GM11168 (cell line): ENCODE measurements at regions not wholly inside any gene's neighbourhood (a gene's known extent, or its start where the extent isn't known, plus 50 kb on each side); places are given as distances from the start of the nearest gene placed in this dataset.
"Not testable (repeated sequence)": the region's sequence is repeated elsewhere in the genome, so short reads cannot be mapped to it uniquely, and the experiment has no call there.

Experiments used
- in situ Hi-C: fragments of 300-500 bp; cut with MboI; formaldehyde crosslinking; loops from one replicate; pipeline ENCODE4 v1.12.0; 2022; ENCODE audit warnings: low sequenced_read_pairs; ENCODE audit not compliant: unreplicated experiment

DNA sequence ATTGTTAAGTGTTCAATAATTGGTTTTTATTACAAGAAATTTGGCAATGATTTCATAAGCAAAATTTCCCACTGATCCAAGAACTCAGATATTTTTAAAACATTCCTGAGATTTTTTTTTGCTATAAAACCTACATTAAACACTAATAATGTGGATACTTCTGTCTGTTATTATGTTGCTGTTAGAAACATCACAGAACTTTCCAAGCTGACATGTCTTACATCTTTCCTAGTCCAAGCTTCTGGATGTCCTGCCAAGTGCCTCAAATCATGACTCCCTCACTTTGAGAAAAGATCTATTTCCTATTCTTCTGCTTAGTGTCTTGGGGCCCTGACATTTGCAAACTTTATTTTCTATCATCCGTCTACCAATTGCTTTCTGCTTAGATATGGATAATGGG is 110.8 kb downstream of the RFPL4B start:
- in situ Hi-C loops, result no loop called here

DNA sequence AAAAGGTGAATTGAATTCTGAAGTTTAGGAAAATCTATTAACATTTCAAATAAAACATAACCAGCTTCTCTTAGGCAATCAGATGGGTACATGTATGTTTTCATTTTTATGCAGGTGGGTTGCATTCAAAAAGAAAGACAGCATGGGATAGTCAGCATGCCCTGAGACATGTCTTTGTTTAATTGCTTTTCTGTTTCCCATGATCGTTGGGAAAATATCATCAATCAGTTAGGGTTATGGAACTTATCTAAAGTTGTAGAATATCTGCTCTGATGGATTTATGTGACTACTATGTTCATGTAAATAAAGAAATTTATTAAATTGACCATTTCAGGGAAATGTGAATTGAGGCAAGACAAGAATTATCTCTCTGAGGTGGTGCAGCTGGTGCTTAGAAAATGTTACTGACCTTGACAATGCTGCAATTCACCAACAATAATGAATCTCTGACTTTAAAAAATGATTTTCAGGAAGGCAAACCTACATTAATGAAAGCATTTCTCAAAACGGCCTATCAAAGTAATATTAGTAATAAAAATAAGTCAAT is 112.7 kb downstream of the RFPL4B start:
- in situ Hi-C loops, result no loop called here

DNA sequence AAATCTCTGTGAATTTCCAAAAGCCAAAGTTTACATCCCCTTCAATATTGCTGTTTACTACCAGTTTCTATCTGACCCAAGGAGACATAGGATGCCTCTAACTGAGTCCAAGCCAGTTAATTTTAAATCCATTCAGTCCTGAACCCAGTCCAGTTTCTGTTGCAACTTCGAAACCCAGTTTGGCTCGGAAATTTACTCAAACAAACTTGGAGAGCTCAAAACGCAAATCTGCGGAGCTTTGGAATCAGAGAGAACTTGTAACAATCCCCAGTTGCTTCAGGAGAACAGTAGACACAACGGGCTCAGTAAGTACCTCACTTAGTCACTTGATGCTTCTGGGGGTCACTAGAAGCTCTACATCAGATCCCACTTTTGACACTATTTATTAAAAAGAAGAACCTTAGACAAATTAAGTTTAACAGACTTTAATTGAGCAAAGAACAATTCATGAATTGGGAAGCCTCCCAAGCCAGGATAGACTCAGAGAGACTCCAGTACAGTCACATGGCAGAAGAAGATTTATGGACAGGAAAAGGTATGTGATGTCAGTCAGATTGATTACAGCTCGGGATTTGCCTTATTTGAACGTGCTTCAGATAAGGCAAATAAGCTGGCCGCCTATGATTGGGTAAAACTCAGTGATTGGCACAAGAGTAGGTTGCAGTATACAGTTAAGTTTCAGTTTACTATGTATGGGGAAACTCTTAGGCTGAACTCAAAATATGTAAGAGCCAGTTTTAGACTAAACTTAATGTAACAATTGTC is 118.0 kb downstream of the RFPL4B start:
- in situ Hi-C loops, result no loop called here

DNA sequence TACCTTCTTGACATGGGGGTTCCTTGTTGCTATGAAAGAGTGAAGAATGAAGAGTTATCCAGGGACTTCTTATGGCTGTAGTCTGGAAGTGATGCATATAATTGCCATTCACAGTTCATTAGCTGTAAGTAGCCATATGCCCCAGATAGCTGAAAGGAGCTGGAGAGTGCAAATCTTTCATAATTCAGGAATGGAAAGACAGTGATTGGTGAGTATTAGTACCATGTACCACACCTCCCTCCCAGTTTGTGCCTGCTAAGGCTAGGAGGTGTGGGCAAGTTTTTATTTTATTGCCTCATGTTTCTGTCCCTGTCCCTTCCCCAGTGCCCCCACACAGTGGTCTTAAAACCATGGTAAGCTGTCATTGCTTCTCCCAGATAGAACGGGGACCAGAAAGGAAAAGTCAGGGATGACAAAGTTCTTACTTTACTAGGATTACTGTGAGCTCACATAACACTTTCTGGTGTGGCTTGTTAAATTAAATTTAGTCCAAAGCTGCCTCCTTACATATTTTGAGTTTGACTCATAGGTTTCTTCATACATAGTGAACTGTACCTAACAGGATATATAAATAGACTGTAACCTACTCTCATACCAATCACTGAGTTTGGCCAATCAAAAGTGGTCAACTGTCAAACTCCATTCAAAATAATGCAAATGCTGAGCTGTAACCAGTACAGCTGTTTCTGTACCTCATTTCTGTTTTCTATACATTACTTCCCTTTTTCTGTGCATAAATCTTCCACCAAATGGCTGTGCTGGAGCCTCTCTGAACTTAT is 119.4 kb downstream of the RFPL4B start:
- in situ Hi-C loops, result no loop called here

DNA sequence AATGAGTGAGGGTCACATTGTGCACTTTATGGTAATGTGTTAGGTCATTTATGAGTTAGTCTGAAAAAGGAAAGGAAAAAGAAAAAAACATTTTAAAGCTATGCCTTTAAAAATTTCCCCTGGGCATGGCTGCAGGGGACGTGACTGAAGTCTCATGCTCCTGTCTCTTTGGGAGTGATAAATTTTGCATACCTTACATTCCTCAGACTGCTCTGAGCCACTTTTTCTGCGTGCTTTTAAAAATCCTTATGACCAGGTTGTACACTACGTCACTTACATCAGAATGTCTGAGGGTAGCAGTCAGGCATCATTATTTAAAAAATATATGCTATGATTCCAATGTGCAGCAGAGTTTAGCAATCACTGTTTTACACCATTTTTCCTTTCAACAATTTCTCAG is 121.2 kb downstream of the RFPL4B start:
- in situ Hi-C loops, result no loop called here

DNA sequence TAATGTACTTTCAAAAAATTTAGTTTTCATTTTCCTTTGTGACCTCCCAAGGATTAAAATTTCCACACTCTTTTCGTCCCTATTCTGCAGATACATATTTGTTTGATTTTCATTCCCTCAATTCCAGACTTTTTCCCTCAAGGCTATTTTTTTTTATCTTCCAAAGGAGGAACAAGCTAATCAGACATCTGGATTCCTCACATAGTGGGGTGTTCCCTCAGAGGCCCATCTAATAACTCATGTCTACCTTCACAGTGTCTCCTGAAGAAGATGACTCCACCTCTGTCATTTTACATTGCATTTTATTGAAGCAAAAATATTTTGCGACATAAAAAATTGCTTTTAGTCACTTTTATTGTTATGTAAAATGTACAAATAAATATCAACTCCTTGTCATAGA is 122.2 kb downstream of the RFPL4B start:
- in situ Hi-C loops, result no loop called here

DNA sequence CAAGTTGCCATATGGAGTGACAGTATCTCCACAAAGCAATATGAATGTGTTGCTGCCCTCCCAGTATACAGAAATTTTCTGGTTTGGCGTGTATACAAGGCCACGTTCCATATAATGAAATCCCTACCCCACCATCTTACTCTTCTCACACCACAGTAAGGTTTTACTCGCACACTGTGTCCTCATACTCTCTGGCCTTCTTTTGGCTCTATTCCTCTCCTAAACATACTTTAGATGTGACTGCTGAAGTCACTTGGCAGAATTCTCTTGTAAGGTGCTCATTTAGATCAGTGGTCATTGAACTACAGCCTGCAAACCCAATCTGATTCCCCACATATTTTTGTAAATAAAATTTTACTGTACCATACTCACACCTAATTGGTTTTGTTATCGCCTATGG is 123.2 kb downstream of the RFPL4B start:
- in situ Hi-C loops, result no loop called here

DNA sequence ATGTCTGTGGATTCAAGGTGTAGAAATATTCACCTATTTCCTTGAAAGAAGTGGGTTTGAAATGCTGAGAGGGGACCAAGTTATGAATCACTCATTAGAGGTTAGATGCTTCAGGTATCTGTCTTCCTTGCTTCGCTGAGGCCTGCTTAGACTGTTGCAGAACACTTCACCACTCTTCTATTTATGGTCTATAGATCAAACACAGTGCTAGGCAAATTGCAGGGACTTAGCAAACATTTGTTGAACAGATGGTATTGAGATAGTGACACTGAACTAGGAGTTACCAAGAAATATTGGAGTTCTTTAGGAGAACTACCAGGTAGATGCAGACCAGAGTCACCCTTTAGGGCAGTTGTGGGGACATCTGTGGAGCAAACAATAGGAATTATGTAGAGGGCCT is 123.8 kb downstream of the RFPL4B start:
- in situ Hi-C loops, result no loop called here

DNA sequence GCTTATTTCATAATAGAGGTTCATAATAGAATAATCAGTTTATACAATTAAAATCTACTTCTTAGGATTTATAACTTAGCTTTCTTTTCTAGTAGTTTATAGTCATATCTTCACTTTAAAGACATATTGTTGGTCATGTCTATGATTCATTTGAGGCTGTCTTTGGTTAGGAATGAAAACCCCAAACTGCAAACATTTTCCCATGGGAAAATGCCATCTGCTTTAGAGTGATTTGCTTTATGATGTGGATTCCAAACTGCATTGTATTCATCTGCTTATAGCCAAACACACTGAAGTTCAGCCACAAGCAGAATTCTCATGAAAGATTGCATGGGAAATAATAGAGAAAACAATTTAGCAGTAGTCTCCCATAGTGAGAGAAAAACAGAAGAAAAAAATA is 128.0 kb downstream of the RFPL4B start:
- in situ Hi-C loops, result no loop called here

DNA sequence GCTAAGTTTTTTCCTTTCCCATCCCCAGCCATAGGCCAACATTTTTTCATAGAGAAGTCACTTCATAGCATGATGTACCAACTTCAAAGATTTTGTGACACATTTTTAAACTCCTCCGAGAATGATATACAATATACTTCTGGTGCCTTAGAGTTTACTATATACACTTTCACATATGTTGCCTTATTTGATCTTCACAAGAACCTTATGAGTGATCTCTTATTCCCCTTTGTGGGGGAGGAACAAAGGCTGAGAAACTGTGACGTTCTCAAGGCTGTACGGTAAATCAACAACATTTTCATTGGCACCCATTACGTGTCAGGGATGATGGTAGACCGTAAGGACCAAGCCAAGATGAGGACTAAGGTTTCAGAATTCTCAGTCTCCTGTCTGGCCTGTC is 130.0 kb downstream of the RFPL4B start:
- in situ Hi-C loops, result no loop called here

DNA sequence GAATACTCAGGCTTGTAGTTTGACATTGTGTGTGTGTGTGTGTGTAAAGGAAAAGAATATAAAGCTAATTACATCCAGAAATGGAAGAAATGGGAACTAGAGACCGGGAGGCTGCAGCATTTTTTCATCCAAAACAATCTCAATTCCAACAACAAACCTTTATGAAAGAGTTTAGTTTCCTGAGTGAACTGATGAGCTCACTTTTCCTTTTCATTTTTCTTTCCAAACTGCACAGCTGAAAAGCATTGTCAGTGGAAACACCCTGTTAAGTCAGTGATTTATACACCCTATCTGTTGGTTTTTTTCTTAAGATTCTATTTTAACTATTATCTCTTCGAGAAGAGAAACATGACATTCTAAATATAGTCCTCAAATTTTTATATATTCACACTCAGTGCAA is 130.9 kb downstream of the RFPL4B start:
- in situ Hi-C loops, result no loop called here

DNA sequence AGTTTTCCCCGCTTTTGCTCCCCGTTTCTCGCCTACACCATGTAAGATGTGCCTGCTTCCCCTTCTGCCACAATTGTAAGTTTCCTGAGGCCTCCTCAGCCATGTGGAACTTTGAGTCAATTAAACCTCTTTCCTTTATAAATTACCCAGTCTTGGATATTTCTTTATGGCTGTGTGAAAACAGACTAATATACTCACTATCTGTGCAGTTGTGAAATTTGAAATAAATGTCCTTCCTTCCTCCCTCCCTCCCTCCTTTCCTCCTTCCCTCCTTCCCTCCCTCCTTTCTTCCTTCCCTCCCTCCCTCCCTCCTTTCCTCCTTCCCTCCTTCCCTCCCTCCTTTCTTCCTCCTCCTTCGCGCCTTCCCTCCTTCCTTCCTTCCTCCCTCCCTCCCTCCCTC is 132.8 kb downstream of the RFPL4B start:
- in situ Hi-C loops, result not testable (repeated sequence)

DNA sequence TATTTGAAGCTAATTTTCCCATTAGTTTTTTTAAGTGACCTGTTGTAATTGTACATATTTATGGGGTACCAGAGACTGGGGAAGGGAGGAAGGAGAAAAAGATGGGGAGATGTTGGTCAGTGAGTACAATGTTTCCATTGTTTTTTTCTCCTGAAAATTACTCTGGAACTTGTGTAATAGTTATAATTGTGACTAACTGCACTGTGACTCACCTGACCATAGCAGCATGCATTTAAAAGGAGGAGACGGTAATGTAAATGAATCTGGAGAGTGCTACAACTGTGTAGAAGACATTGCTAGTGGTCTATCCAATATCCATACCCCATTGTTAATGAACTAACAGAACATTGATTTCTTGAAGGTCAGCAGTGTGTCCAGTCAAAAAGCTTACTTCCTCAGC is 133.4 kb downstream of the RFPL4B start:
- in situ Hi-C loops, result no loop called here

DNA sequence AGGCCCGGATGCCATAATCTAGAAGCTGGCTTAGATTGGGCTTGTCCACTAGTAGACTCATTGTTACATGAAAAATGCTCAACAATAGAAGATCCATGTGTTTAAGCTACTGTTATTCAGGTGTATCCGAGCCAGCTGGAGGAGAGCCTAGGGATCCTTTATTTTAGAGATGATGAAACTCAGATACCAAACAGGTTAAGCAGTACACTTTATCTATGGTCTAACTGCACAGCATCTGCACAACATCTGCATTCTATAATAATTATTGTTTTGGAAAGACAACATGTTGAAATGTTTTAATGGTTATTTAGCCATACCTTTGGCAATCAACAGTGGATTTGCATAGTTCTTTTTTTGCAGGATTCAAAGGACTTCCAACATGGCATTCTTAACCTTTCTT is 134.1 kb downstream of the RFPL4B start:
- in situ Hi-C loops, result no loop called here

DNA sequence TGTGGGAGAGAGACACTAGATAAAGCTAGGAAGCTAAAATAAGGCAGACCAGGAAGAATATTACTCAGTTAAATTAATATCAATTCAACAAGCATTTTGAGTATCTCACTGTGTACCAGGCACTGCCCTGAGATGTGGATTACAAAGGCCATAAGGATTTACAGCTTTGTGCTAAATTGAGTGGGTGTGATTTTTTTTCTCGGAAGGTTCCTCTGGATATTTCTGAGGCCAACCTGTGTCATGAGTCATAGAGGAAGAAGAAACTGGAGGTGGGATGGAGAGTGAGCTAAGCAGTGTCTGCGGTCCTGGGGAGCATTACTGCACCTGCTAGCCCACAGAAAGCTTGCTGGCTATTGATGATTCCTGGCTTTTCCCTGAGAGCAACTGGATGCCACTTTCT is 135.2 kb downstream of the RFPL4B start:
- in situ Hi-C loops, result no loop called here

DNA sequence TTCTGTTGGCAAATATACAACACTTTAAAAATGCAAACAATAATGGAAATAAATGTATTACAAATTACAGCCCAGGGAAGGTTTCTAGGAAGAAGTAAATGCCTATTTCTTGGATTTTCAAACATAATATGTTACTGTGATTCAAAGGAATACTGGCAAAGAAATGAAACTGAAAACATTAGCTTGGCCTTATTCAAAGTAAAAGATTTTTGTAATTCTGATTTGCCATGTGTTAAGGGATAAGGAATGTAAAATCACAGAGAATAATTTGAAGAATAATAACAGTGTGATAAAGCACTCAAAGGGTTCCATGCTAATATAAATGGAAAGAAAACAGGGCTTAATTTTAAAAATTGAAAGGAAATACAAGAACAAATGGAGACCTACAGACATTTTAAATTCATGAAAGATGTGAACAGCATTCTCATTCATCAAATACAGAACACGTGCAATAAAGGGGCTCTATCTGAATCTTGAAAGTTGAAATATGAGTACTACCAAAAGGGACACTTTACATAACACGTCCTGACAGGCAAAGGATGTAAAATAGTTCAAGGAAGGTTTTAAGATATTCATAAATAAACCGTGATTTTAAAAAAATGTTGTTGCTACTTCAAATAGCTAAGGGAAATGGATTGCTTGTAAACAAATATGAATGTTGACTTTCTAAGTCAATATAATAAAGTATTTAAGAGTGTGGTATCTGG is 138.1 kb downstream of the RFPL4B start:
- in situ Hi-C loops, result no loop called here

DNA sequence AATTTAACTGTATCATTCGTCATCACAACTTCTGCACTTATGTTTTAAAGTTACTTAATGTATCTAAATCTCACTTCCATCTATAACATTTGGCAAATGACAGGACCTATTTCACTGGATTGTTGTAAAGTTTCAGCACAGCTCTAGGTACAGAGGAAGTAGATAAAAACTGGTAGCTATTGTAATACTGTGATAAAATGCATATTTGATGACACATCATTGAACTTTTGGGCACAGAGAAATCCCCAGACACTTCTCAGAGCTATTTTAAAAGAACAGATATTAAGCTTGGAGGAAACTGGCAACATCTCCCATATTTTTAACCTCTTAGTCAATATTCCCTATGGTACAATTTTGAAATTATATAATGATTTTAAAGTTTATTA is 138.7 kb downstream of the RFPL4B start:
- in situ Hi-C loops, result no loop called here

DNA sequence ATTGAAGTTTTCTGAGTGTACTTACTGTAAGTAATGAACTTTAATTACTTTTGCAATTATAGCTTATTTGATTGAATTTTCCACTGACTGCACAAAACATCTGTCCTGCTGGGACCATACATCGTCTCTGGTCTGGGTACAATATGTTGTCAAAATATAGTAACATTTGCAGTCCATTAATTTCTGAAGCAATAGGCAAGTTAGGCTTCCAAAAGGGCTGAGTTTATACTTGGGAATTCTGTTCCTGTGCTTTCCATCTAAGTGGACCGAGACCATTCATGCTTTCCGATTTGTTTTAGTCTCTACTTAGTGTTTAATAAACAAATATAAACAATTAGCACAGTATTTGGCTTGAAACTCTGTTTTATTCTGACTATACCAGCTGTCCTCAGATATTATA is 139.3 kb downstream of the RFPL4B start:
- in situ Hi-C loops, result no loop called here

DNA sequence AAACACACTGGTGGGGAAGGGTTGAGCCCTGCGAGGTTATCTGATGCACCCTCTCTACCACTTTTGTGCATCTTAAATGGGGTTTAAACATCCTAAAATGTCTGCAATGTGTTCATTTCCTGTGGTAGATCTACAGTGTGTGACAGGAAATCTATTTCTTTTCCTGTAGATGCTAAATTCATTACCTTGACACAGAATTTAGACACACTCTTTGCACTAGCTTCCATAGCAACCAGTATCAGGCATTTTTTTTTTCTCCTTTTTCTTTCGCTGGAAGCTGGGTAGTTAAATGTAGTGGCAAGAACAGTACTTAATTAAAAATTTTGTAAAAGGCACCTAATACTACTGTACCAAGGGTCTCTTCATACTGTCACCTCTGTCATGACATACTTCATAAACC is 141.1 kb downstream of the RFPL4B start:
- in situ Hi-C loops, result no loop called here

DNA sequence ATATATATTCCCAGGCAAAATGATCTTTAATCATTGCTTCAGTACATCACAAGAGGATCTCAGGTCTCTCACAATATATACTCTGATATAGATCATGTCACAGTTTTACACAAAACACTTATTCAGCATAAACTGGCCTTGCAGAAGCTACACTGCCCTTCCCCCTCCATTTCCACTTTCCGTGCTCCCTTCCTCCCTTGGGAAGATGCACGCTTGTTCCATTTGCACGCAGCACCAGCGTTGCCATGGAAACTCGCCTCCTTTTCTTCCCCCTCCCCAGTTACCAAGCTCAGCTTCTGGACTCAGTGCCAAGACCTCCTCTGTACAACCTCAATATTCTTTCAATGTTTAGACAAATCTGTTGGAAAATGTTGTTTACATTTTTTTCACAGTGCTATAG is 154.6 kb downstream of the RFPL4B start:
- in situ Hi-C loops, result no loop called here
